ENCODE measurements at regions not wholly inside any gene's neighbourhood (a gene's known extent, or its start where the extent isn't known, plus 50 kb on each side); places are given as distances from the start of the nearest gene placed in this dataset.

- TF ChIP-seq, protein P1, sequence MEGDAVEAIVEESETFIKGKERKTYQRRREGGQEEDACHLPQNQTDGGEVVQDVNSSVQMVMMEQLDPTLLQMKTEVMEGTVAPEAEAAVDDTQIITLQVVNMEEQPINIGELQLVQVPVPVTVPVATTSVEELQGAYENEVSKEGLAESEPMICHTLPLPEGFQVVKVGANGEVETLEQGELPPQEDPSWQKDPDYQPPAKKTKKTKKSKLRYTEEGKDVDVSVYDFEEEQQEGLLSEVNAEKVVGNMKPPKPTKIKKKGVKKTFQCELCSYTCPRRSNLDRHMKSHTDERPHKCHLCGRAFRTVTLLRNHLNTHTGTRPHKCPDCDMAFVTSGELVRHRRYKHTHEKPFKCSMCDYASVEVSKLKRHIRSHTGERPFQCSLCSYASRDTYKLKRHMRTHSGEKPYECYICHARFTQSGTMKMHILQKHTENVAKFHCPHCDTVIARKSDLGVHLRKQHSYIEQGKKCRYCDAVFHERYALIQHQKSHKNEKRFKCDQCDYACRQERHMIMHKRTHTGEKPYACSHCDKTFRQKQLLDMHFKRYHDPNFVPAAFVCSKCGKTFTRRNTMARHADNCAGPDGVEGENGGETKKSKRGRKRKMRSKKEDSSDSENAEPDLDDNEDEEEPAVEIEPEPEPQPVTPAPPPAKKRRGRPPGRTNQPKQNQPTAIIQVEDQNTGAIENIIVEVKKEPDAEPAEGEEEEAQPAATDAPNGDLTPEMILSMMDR (IDR thresholded peaks at IDR 0.05): no peak
- TF ChIP-seq ZFX (IDR thresholded peaks at IDR 0.05; ENCODE audit: borderline replicate concordance): no peak
These were observed 96.5 kb upstream of the ERCC4 start for GRCh38 chr16:13823501-13823900.

Measured in 22Rv1 (cell line).